Liver (tissue), 8 donors: ENCODE measurements at regions not wholly inside any gene's neighbourhood (a gene's known extent, or its start where the extent isn't known, plus 50 kb on each side); places are given as distances from the start of the nearest gene placed in this dataset.

Experiments
- DNase-seq: peaks from one replicate; pipeline ENCODE4 v3.0.0-alpha.2; 2017; ENCODE audit warnings: low spot score
- H3K27ac ChIP-seq, 2 donors: one replicate each; pipeline ENCODE4 v1.7.0; 2013; ENCODE audit warnings: inconsistent platforms in 2 of 2, low read length in 2 of 2, control low read depth in 1 of 2, low read depth in 1 of 2, mild to moderate bottlenecking in 1 of 2
- H3K27me3 ChIP-seq, 4 donors: one replicate each; pipeline versions ENCODE4 v1.6.1 to v1.7.0; 2013; ENCODE audit warnings: low read length in 3 of 4, inconsistent platforms in 1 of 4, mild to moderate bottlenecking in 1 of 4, moderate library complexity in 1 of 4; ENCODE audit not compliant: control insufficient read depth in 4 of 4, insufficient read depth in 4 of 4
- H3K36me3 ChIP-seq, 4 donors: one replicate each; pipeline versions ENCODE4 v1.6.1 to v1.7.0; 2013; ENCODE audit warnings: low read length in 3 of 4, mild to moderate bottlenecking in 3 of 4, low read depth in 1 of 4, moderate library complexity in 1 of 4; ENCODE audit not compliant: control insufficient read depth in 4 of 4, insufficient read depth in 3 of 4
- H3K4me1 ChIP-seq, 4 donors: one replicate each; pipeline versions ENCODE4 v1.6.1 to v1.7.0; 2013; ENCODE audit warnings: low read length in 3 of 4, mild to moderate bottlenecking in 3 of 4, moderate library complexity in 1 of 4; ENCODE audit not compliant: control insufficient read depth in 4 of 4, insufficient read depth in 4 of 4
- H3K4me3 ChIP-seq, 3 donors: one replicate each; pipeline versions ENCODE4 v1.6.1 to v1.7.0; 2013; ENCODE audit warnings: low read length in 3 of 3, control low read depth in 1 of 3, low read depth in 1 of 3, mild to moderate bottlenecking in 1 of 3
- H3K9ac ChIP-seq, 2 donors: one replicate each; pipeline ENCODE4 v1.7.0; 2013; ENCODE audit warnings: low read length in 2 of 2, mild to moderate bottlenecking in 2 of 2, moderate library complexity in 2 of 2, control low read depth in 1 of 2, low read depth in 1 of 2
- H3K9me3 ChIP-seq, 4 donors: one replicate each; pipeline versions ENCODE4 v1.6.1 to v1.7.0; 2013; ENCODE audit warnings: low read length in 3 of 4; ENCODE audit not compliant: control insufficient read depth in 4 of 4
- FOXA1 ChIP-seq: IDR thresholded peaks from 2 replicates; pipeline ENCODE4 v1.6.1; 2016; ENCODE audit warnings: antibody characterized with exemption
- GABPA ChIP-seq, 2 donors: IDR thresholded peaks in 1 of 2; conservative IDR thresholded peaks in 1 of 2; 2 replicates each; pipeline ENCODE4 v1.6.1; 2016; ENCODE audit warnings: antibody characterized with exemption in 2 of 2, mild to moderate bottlenecking in 1 of 2, moderate library complexity in 1 of 2
- HNF4A ChIP-seq, 2 donors: conservative IDR thresholded peaks; 2 replicates each; pipeline ENCODE4 v1.6.1; 2016; ENCODE audit warnings: antibody characterized with exemption in 2 of 2, mild to moderate bottlenecking in 2 of 2
- HNF4G ChIP-seq: IDR thresholded peaks from 2 replicates; pipeline ENCODE4 v1.6.1; 2016; ENCODE audit warnings: antibody characterized with exemption
- JUND ChIP-seq, 2 donors: IDR thresholded peaks; 2 replicates each; pipeline ENCODE4 v1.6.1; 2016; ENCODE audit warnings: antibody characterized with exemption in 2 of 2
- RAD21 ChIP-seq, 2 donors: IDR thresholded peaks; 2 replicates each; pipeline ENCODE4 v1.6.1; 2016; ENCODE audit warnings: antibody characterized with exemption in 2 of 2, mild to moderate bottlenecking in 2 of 2
- RXRA ChIP-seq, 2 donors: IDR thresholded peaks; 2 replicates each; pipeline ENCODE4 v1.6.1; 2017 to 2018; ENCODE audit warnings: antibody characterized with exemption in 2 of 2, mild to moderate bottlenecking in 1 of 2
- SP1 ChIP-seq: IDR thresholded peaks from 2 replicates; pipeline ENCODE4 v1.6.1; 2018; ENCODE audit warnings: antibody characterized with exemption, mild to moderate bottlenecking
- TAF1 ChIP-seq: conservative IDR thresholded peaks from 2 replicates; pipeline ENCODE4 v1.6.1; 2016; ENCODE audit warnings: antibody characterized with exemption, mild to moderate bottlenecking
- WGBS: extraction: QIAGEN DNeasy Blood & Tissue Kit; methylation state at CpG from one replicate; pipeline ENCODE4 v1.1.7; 2013; 5-methylcytosine and 5-hydroxymethylcytosine counted together
- TF ChIP-seq, protein P1 (sequence below): fragments of 150-350 bp; IDR thresholded peaks from 2 replicates; pipeline ENCODE4 v1.5.1; 2017; ENCODE audit warnings: improper control_type of control experiment, low read depth, low read length; ENCODE audit not compliant: missing input control
- TF ChIP-seq, protein P2 (sequence below): IDR thresholded peaks from 2 replicates; pipeline ENCODE4 v1.6.1; 2016; ENCODE audit warnings: antibody characterized with exemption, mild to moderate bottlenecking
- TF ChIP-seq, protein P3 (sequence below): IDR thresholded peaks from 2 replicates; pipeline ENCODE4 v1.6.1; 2016; ENCODE audit warnings: antibody characterized with exemption
- donor health status: healthy.
- donor health status: healthy.
- donor health status: healthy.
- donor health status: healthy.
- donor health status: healthy.

DNA sequence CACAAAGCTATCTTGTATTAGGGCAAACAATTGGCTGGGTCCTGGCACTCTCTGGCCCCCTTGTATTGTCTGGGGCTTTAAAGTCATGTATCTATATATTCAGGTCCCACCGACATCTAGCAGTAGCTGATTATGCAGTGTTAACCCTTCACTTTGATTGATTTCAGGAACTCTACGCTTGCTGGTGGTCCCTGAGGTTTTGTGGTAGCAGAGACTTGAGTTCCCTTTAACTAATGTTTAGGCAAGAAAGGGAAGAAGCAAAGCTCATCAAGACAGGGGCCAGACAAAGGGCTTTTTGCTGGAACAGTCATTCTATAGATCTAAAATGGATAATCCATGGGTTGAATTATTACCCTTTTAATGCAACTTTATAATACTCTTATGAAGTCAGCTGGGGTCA lies 95.3 kb upstream of the EPB41L3 start:
- H3K9ac ChIP-seq = no peak overlapping the region
- H3K4me1 ChIP-seq = no peaks in the 10 kb centered on the region
- no peak overlapping the region for H3K4me3 ChIP-seq
- TF ChIP-seq RAD21 (IDR thresholded peaks at IDR 0.05) (no peak), FOXA1 (no peak), SP1 (no peak), JUND (IDR thresholded peaks at IDR 0.05) (no peak), TAF1 (no peak), HNF4A (conservative IDR thresholded peaks at IDR 0.05) (no peak), HNF4G (no peak)
- TF ChIP-seq, protein P1, sequence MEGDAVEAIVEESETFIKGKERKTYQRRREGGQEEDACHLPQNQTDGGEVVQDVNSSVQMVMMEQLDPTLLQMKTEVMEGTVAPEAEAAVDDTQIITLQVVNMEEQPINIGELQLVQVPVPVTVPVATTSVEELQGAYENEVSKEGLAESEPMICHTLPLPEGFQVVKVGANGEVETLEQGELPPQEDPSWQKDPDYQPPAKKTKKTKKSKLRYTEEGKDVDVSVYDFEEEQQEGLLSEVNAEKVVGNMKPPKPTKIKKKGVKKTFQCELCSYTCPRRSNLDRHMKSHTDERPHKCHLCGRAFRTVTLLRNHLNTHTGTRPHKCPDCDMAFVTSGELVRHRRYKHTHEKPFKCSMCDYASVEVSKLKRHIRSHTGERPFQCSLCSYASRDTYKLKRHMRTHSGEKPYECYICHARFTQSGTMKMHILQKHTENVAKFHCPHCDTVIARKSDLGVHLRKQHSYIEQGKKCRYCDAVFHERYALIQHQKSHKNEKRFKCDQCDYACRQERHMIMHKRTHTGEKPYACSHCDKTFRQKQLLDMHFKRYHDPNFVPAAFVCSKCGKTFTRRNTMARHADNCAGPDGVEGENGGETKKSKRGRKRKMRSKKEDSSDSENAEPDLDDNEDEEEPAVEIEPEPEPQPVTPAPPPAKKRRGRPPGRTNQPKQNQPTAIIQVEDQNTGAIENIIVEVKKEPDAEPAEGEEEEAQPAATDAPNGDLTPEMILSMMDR = no peak
- no peaks in the 10 kb centered on the region for H3K9me3 ChIP-seq
- H3K36me3 ChIP-seq = no peaks in the 10 kb centered on the region
- H3K27me3 ChIP-seq = no peaks in the 10 kb centered on the region
- H3K27ac ChIP-seq = no peak overlapping the region
- no peak for DNase-seq
- 48% methylated on average over 2 of the region's 2 CpGs for WGBS

DNA sequence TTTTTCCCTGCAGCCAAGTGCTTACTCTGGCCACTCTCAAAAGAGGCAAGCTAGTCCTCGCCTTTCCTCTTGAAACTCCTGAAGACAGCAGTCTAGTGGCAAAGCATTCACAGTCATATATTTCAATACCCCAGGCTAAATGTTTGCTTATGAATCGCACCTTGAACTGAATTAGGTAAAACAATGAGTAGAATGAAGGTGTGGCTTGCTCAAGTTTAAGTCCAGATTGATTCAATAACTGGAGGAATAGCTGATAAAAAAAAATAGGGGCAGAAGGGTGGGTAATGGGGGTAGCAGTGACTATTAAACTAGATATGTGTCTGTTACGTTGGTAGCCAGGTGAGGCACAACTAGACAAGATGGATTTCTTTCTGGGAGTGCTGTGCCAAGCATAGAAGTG lies 88.2 kb upstream of the EPB41L3 start:
- no peak for DNase-seq
- H3K4me3 ChIP-seq = no peak overlapping the region
- no peak overlapping the region for H3K27ac ChIP-seq
- H3K9ac ChIP-seq = no peak overlapping the region
- H3K4me1 ChIP-seq = peaks cover 6 to 32% (median 27%) of the 10 kb centered on the region in 4 donors
- H3K9me3 ChIP-seq = no peaks in the 10 kb centered on the region
- TF ChIP-seq RXRA (IDR thresholded peaks at IDR 0.05) (no peak), GABPA (IDR thresholded peaks at IDR 0.05 in 1 of 2, conservative IDR thresholded peaks at IDR 0.05 in 1 of 2) (no peak), HNF4G (no peak), RAD21 (IDR thresholded peaks at IDR 0.05) (no peak), TAF1 (no peak)
- TF ChIP-seq, protein P2, sequence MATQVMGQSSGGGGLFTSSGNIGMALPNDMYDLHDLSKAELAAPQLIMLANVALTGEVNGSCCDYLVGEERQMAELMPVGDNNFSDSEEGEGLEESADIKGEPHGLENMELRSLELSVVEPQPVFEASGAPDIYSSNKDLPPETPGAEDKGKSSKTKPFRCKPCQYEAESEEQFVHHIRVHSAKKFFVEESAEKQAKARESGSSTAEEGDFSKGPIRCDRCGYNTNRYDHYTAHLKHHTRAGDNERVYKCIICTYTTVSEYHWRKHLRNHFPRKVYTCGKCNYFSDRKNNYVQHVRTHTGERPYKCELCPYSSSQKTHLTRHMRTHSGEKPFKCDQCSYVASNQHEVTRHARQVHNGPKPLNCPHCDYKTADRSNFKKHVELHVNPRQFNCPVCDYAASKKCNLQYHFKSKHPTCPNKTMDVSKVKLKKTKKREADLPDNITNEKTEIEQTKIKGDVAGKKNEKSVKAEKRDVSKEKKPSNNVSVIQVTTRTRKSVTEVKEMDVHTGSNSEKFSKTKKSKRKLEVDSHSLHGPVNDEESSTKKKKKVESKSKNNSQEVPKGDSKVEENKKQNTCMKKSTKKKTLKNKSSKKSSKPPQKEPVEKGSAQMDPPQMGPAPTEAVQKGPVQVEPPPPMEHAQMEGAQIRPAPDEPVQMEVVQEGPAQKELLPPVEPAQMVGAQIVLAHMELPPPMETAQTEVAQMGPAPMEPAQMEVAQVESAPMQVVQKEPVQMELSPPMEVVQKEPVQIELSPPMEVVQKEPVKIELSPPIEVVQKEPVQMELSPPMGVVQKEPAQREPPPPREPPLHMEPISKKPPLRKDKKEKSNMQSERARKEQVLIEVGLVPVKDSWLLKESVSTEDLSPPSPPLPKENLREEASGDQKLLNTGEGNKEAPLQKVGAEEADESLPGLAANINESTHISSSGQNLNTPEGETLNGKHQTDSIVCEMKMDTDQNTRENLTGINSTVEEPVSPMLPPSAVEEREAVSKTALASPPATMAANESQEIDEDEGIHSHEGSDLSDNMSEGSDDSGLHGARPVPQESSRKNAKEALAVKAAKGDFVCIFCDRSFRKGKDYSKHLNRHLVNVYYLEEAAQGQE = no peak
- TF ChIP-seq, protein P3, sequence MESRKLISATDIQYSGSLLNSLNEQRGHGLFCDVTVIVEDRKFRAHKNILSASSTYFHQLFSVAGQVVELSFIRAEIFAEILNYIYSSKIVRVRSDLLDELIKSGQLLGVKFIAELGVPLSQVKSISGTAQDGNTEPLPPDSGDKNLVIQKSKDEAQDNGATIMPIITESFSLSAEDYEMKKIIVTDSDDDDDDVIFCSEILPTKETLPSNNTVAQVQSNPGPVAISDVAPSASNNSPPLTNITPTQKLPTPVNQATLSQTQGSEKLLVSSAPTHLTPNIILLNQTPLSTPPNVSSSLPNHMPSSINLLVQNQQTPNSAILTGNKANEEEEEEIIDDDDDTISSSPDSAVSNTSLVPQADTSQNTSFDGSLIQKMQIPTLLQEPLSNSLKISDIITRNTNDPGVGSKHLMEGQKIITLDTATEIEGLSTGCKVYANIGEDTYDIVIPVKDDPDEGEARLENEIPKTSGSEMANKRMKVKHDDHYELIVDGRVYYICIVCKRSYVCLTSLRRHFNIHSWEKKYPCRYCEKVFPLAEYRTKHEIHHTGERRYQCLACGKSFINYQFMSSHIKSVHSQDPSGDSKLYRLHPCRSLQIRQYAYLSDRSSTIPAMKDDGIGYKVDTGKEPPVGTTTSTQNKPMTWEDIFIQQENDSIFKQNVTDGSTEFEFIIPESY = no peak
- WGBS = 81% methylated on average over 3 of the region's 3 CpGs
- no peaks in the 10 kb centered on the region for H3K36me3 ChIP-seq
- peaks cover 0 to 4% (median under 1%) of the 10 kb centered on the region in 4 donors for H3K27me3 ChIP-seq
